ENCODE measurements at regions not wholly inside any gene's neighbourhood (a gene's known extent, or its start where the extent isn't known, plus 50 kb on each side); places are given as distances from the start of the nearest gene placed in this dataset.
"Not testable (repeated sequence)": the region's sequence is repeated elsewhere in the genome, so short reads cannot be mapped to it uniquely, and the experiment has no call there.

GRCh38 chr9:90070931-90071660, 466.3 kb downstream of the GADD45G start:
- DNase-seq, result no peak
- Histone ChIP-seq H3K9me3 (no peaks in the 10 kb centered on the region), H3K27ac (no peak overlapping the region), H3K36me3 (ENCODE audit: low read depth, missing control alignments) (no peaks in the 10 kb centered on the region), H3K4me3 (no peak overlapping the region), H3K4me1 (no peaks in the 10 kb centered on the region), H3K27me3 (no peaks in the 10 kb centered on the region)
- TF ChIP-seq CTCF (IDR thresholded peaks at IDR 0.05) (no peak), POLR2A (IDR thresholded peaks at IDR 0.05) (no peak)
- 85 to 89% methylated on average over 7 of the region's 7 CpGs for WGBS, 2 donors
- intact Hi-C loops (cut with DNase I; ENCODE audit: low total_unique reads), result no loop called here

GRCh38 chr9:90073186-90073945, 468.6 kb downstream of the GADD45G start:
- no peak for DNase-seq

DNA sequence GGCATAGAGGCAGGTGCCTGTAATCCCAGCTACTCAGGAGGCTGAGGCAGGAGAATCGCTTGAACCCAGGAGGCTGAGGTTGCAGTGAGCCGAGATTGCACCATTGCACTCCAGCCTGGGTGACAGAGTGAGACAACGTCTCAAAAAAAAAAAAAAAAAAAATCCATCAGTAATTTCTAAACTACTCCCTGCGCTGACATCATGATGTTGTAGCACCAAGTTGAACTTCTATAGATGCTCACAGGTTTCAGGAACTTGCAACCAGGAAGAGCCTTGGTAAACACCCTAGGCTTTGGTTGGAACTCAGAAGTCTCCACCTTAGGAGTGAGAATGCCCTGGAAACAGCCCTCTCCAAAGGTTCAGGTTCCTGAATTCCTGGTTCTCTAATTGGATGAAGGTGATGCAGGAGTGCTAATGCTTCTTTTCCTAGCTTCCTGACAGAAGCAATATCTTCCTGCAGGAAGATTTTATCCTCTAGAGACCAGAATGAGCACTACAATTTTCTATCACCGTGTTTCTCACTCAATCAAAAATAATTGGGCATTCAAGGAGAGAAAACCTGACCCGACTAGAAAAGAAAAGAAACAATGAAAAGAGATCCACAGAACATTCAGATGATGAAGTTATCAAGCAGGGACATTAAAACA, 469.6 kb downstream of the GADD45G start:
- Histone ChIP-seq H3K36me3 (ENCODE audit: low read depth, missing control alignments) (no peaks in the 10 kb centered on the region), H3K27ac (no peak overlapping the region), H3K27me3 (no peaks in the 10 kb centered on the region), H3K9me3 (no peaks in the 10 kb centered on the region), H3K4me3 (no peak overlapping the region), H3K4me1 (no peaks in the 10 kb centered on the region)
- intact Hi-C loops (cut with DNase I; ENCODE audit: low total_unique reads), result no loop called here
- no peak for DNase-seq
- TF ChIP-seq CTCF (IDR thresholded peaks at IDR 0.05) (no peak), POLR2A (IDR thresholded peaks at IDR 0.05) (no peak)
- 86 to 89% methylated on average over 6 of the region's 6 CpGs for WGBS, 2 donors

More at GRCh38 chr9:90073186-90073945, 468.6 kb downstream of the GADD45G start:
- 92 to 98% methylated on average over 3 of the region's 3 CpGs for WGBS, 2 donors
- intact Hi-C loops (cut with DNase I; ENCODE audit: low total_unique reads), result no loop called here
- Histone ChIP-seq H3K27ac (no peak overlapping the region), H3K4me3 (no peak overlapping the region), H3K27me3 (no peaks in the 10 kb centered on the region), H3K36me3 (ENCODE audit: low read depth, missing control alignments) (no peaks in the 10 kb centered on the region), H3K9me3 (no peaks in the 10 kb centered on the region), H3K4me1 (no peaks in the 10 kb centered on the region)
- TF ChIP-seq CTCF (IDR thresholded peaks at IDR 0.05) (no peak), POLR2A (IDR thresholded peaks at IDR 0.05) (no peak)

- H3K4me3 ChIP-seq; H3K36me3 ChIP-seq (ENCODE audit: low read depth, missing control alignments); H3K27ac ChIP-seq; H3K4me1 ChIP-seq; intact Hi-C loops (cut with DNase I; ENCODE audit: low total_unique reads); H3K9me3 ChIP-seq; H3K27me3 ChIP-seq; DNase-seq: not testable (repeated sequence)
- WGBS, 2 donors, result 93 to 94% methylated on average over 3 of the region's 3 CpGs
These were observed 472.8 kb downstream of the GADD45G start for GRCh38 chr9:90077598-90077997.

DNA sequence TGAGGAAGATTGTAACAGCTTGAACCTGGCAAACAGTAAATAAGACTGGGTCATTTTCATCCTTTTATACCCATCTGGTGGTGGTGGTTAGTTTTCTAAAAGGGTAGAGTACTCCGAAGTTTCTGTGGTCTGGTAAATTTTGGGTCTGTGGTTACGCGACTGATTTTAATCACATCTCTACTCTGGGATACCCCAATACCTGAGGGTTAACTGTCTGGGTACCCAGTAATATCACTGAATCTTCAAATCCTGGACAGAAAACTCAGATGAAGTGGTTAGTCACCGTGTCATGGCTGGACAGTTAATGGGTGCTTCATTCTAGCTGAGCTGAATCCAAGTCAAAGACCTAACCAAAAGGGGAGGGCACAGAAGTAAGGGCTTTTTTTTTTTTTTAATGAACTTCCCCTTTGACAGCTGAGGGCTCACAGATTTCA, 474.2 kb downstream of the GADD45G start:
- WGBS, 2 donors, result 90 to 96% methylated on average over 4 of the region's 4 CpGs
- no peak for TF ChIP-seq POLR2A (IDR thresholded peaks at IDR 0.05)
- no peaks in the 10 kb centered on the region for H3K27me3 ChIP-seq
- DNase-seq, result no peak
- H3K27ac ChIP-seq, result no peak overlapping the region
- H3K9me3 ChIP-seq, result no peaks in the 10 kb centered on the region
- intact Hi-C loops (cut with DNase I; ENCODE audit: low total_unique reads), result no loop called here
- H3K36me3 ChIP-seq (ENCODE audit: low read depth, missing control alignments), result no peaks in the 10 kb centered on the region
- H3K4me3 ChIP-seq, result no peak overlapping the region
- no peaks in the 10 kb centered on the region for H3K4me1 ChIP-seq

Measured in testis (tissue), 2 donors.